HepG2 (cell line): ENCODE measurements at regions not wholly inside any gene's neighbourhood (a gene's known extent, or its start where the extent isn't known, plus 50 kb on each side); places are given as distances from the start of the nearest gene placed in this dataset.
"Not testable (repeated sequence)": the region's sequence is repeated elsewhere in the genome, so short reads cannot be mapped to it uniquely, and the experiment has no call there.

Source experiments
- ATAC-seq: fragments of 200-7000 bp; cut with Tn5 transposase; 3 replicates; pipeline ENCODE4 v1.9.1; 2020; ENCODE audit warnings: mild to moderate bottlenecking, moderate library complexity
- BruUV-seq: library from RNA; stranded (reverse); fragments of 400-500 nt; replicated peaks from 2 replicates; lab custom pipeline; 2021; lab: Mats Ljungman, UMichigan
- CTCF ChIA-PET: fragments of 300-600 bp; formaldehyde crosslinking; extraction: SDS; loops from one replicate; lab custom pipeline; 2021; ENCODE audit warnings: low total read pairs, inconsistent platforms, low intra/inter-chr PET ratio; lab: Yijun Ruan, JAX
- POLR2A ChIA-PET: fragments of 350-600 bp; sonication (Branson Sonifier 250); formaldehyde crosslinking; loops from one replicate; lab custom pipeline; 2020; ENCODE audit warnings: antibody characterized with exemption, inconsistent platforms; lab: Yijun Ruan, JAX
- DNase-seq: peaks from one replicate; pipeline ENCODE4 v3.0.0-alpha.2; 2015; ENCODE audit warnings: low spot score
- FAIRE-seq: peaks from 3 replicates; lab custom pipeline; 2011; peaks lifted over from hg19 to GRCh38; lab: Jason Lieb, UNC
- H2AFZ ChIP-seq: one replicate; pipeline ENCODE4 v1.6.1; 2011; ENCODE audit warnings: low read length, inconsistent platforms
- H3K27ac ChIP-seq: fragments of 300-600 bp; 3 replicates; pipeline ENCODE4 v1.8.0; 2011; ENCODE audit warnings: mixed run types, mild to moderate bottlenecking, mixed read lengths, low read length, inconsistent platforms; ENCODE audit not compliant: insufficient read depth; ENCODE audit errors: extremely low read length
- H3K27me3 ChIP-seq, 2 experiments: fragments of 200-600 bp in 1 of 2; 2 replicates in 1 of 2; 3 replicates in 1 of 2; pipeline versions ENCODE4 v1.6.0 to v1.8.0; 2011; ENCODE audit warnings: low read length in 2 of 2, mild to moderate bottlenecking in 2 of 2, moderate library complexity in 2 of 2, inconsistent platforms in 1 of 2; ENCODE audit not compliant: insufficient read depth in 2 of 2, control insufficient read depth in 1 of 2
- H3K36me3 ChIP-seq, 2 experiments: fragments of 200-600 bp in 1 of 2; replicated peaks in 1 of 2; 2 replicates in 1 of 2; 3 replicates in 1 of 2; pipeline versions ENCODE4 v1.5.1 to v1.8.0; 2011; ENCODE audit warnings: low read length in 2 of 2, inconsistent platforms in 1 of 2; ENCODE audit not compliant: insufficient read depth in 2 of 2, control insufficient read depth in 1 of 2
- H3K4me1 ChIP-seq: 2 replicates; pipeline ENCODE4 v1.5.1; 2012; ENCODE audit warnings: low read length, inconsistent platforms; ENCODE audit not compliant: insufficient read depth
- H3K4me2 ChIP-seq: 2 replicates; pipeline ENCODE4 v1.6.0; 2011; ENCODE audit warnings: low read depth, low read length, inconsistent platforms
- H3K4me3 ChIP-seq, 3 experiments: fragments of 200-600 bp in 1 of 3; sonication (generic), shearing (Covaris generic) in 1 of 3; replicated peaks in 1 of 3; 2 replicates each; pipeline ENCODE4 v1.5.1; 2011 to 2016; ENCODE audit warnings: low read length in 3 of 3, inconsistent platforms in 2 of 3, low read depth in 2 of 3, mild to moderate bottlenecking in 2 of 3, control low read depth in 1 of 3, mixed read lengths in 1 of 3; ENCODE audit not compliant: insufficient read depth in 1 of 3
- H3K79me2 ChIP-seq: one replicate; pipeline ENCODE4 v1.6.1; 2011; ENCODE audit warnings: low read length, inconsistent platforms; ENCODE audit not compliant: insufficient read depth
- H3K9ac ChIP-seq: 2 replicates; pipeline ENCODE4 v1.6.0; 2011; ENCODE audit warnings: mild to moderate bottlenecking, low read depth, low read length, inconsistent platforms; ENCODE audit not compliant: insufficient read depth
- H3K9me3 ChIP-seq: 2 replicates; pipeline ENCODE4 v1.5.1; 2012; ENCODE audit warnings: mild to moderate bottlenecking, low read length
- H4K20me1 ChIP-seq: 2 replicates; pipeline ENCODE4 v1.6.0; 2011; ENCODE audit warnings: inconsistent platforms, mild to moderate bottlenecking, low read length, moderate library complexity; ENCODE audit not compliant: insufficient read depth
- AGO2 ChIP-seq: fragments of 200-400 bp; formaldehyde crosslinking; optimal IDR thresholded peaks from 2 replicates; pipeline ENCODE3; 2017; ENCODE audit warnings: mild to moderate bottlenecking, low read depth, low read length, moderate library complexity
- HMGXB4 ChIP-seq, 2 experiments: sonication (generic) in 1 of 2; formaldehyde crosslinking in 1 of 2; IDR thresholded peaks; 2 replicates each; pipeline versions ENCODE4 v1.4.0 to v1.6.1; 2018 to 2020; ENCODE audit warnings: missing genetic modification reagents in 2 of 2, borderline replicate concordance in 1 of 2, low read depth in 1 of 2, mild to moderate bottlenecking in 1 of 2, missing biosample characterization in 1 of 2
- NRL ChIP-seq: sonication (generic); formaldehyde crosslinking; IDR thresholded peaks from 2 replicates; pipeline ENCODE4 v1.5.0; 2020; ENCODE audit warnings: missing genetic modification reagents, mild to moderate bottlenecking, moderate library complexity, borderline replicate concordance
- RARA ChIP-seq: IDR thresholded peaks from 2 replicates; pipeline ENCODE4 v1.6.1; 2016; ENCODE audit warnings: missing genetic modification reagents, missing compliant biosample characterization
- WGBS: methylation state at CpG from one replicate; pipeline ENCODE4 v1.1.6; 2017; ENCODE audit warnings: low lambda C conversion rate; 5-methylcytosine and 5-hydroxymethylcytosine counted together
- in situ Hi-C: cut with HindIII; loops from 2 replicates; pipeline ENCODE4 v1.10.0; 2017; ENCODE audit warnings: low pct_unique_long_range_greater_than_20kb; ENCODE audit not compliant: extremely low pct_ligation_motif_present
- intact Hi-C: fragments of 100-400 bp; cut with micrococcal nuclease; formaldehyde crosslinking; loops from one replicate; pipeline ENCODE4 v1.10.0; 2022; ENCODE audit not compliant: unreplicated experiment

- intact Hi-C loops, H3K36me3 ChIP-seq, CTCF ChIA-PET, H3K27me3 ChIP-seq, POLR2A ChIA-PET, FAIRE-seq, BruUV-seq, H2AFZ ChIP-seq, H3K4me1 ChIP-seq, H4K20me1 ChIP-seq, H3K79me2 ChIP-seq, H3K4me3 ChIP-seq, H3K4me2 ChIP-seq, in situ Hi-C loops, H3K27ac ChIP-seq, DNase-seq, H3K9ac ChIP-seq, H3K9me3 ChIP-seq, ATAC-seq: not testable (repeated sequence)
- WGBS = 59% methylated on average over 4 of the region's 6 CpGs
These were observed 136.2 kb upstream of the KCNJ15 start for GRCh38 chr21:38120679-38120983.

GRCh38 chr21:38120984-38121855, 135.6 kb upstream of the KCNJ15 start:
- Histone ChIP-seq H3K36me3 (no peaks in the 10 kb centered on the region), H3K79me2 (no peaks in the 10 kb centered on the region), H3K4me3 (no peak overlapping the region), H3K27me3 (no peaks in the 10 kb centered on the region), H3K9ac (no peak overlapping the region), H4K20me1 (no peaks in the 10 kb centered on the region), H3K4me1 (no peaks in the 10 kb centered on the region), H3K9me3 (no peaks in the 10 kb centered on the region), H3K27ac (no peak overlapping the region), H2AFZ (no peak overlapping the region), H3K4me2 (no peak overlapping the region)
- FAIRE-seq (no peak), DNase-seq (no peak), ATAC-seq (no peak)
- intact Hi-C loops (no loop called here), in situ Hi-C loops (no loop called here)
- ChIA-PET CTCF (no interaction called here), POLR2A (no interaction called here)
- BruUV-seq = no TSS peak
- 49% methylated on average over 29 of the region's 32 CpGs for WGBS
- TF ChIP-seq AGO2 (no peak), HMGXB4 (CRISPR knock-in tag; IDR thresholded peaks at IDR 0.05; ENCODE audit: borderline replicate concordance in 1 of 2, low read depth in 1 of 2) (no peak), RARA (CRISPR knock-in tag) (no peak), NRL (CRISPR knock-in tag) (no peak)
